H1 (cell line): ENCODE measurements at regions not wholly inside any gene's neighbourhood (a gene's known extent, or its start where the extent isn't known, plus 50 kb on each side); places are given as distances from the start of the nearest gene placed in this dataset.

Experiments used
- CTCF ChIA-PET: fragments of 300-600 bp; sonication (Branson Sonifier 250); formaldehyde crosslinking; loops from one replicate; lab custom pipeline; 2021; ENCODE audit not compliant: partially characterized antibody; lab: Charles Lee
- POLR2A ChIA-PET: fragments of 300-600 bp; sonication (Branson Sonifier 250); formaldehyde crosslinking; loops from one replicate; lab custom pipeline; 2021; ENCODE audit warnings: inconsistent platforms; ENCODE audit not compliant: partially characterized antibody; lab: Charles Lee
- DNase-seq, 2 experiments: peaks; one replicate each; pipeline versions ENCODE4 v3.0.0 to v3.0.0-alpha.2; 2010 to 2022; ENCODE audit warnings: low spot score in 2 of 2, low read depth in 1 of 2, mixed read lengths in 1 of 2
- FAIRE-seq: peaks from 2 replicates; lab custom pipeline; 2011; peaks lifted over from hg19 to GRCh38; lab: Jason Lieb, UNC
- H2AFZ ChIP-seq: 2 replicates; pipeline ENCODE4 v1.8.1; 2012; ENCODE audit warnings: low read length, inconsistent platforms
- H2AK5ac ChIP-seq: 2 replicates; pipeline ENCODE4 v1.6.1; 2013; ENCODE audit warnings: low read depth, low read length
- H2BK120ac ChIP-seq: replicated peaks from 2 replicates; pipeline ENCODE3; 2013; ENCODE audit warnings: low read depth, low read length, inconsistent platforms
- H2BK12ac ChIP-seq: 2 replicates; pipeline ENCODE4 v1.6.1; 2013; ENCODE audit warnings: low read depth, low read length
- H2BK15ac ChIP-seq: 2 replicates; pipeline ENCODE4 v1.6.1; 2013; ENCODE audit warnings: low read length
- H2BK20ac ChIP-seq: 2 replicates; pipeline ENCODE4 v1.6.1; 2013; ENCODE audit warnings: low read length
- H2BK5ac ChIP-seq: 2 replicates; pipeline ENCODE4 v1.6.1; 2013; ENCODE audit warnings: low read depth, low read length
- H3K14ac ChIP-seq: 2 replicates; pipeline ENCODE4 v1.6.1; 2013; ENCODE audit warnings: inconsistent platforms; ENCODE audit not compliant: insufficient read length
- H3K18ac ChIP-seq: 2 replicates; pipeline ENCODE4 v1.6.1; 2013; ENCODE audit warnings: low read length; ENCODE audit errors: extremely low read depth
- H3K23ac ChIP-seq: 2 replicates; pipeline ENCODE4 v1.6.1; 2013; ENCODE audit warnings: inconsistent platforms; ENCODE audit not compliant: insufficient read length
- H3K23me2 ChIP-seq: 2 replicates; pipeline ENCODE4 v1.6.1; 2013; ENCODE audit warnings: low read depth, low read length
- H3K27ac ChIP-seq: 2 replicates; pipeline ENCODE4 v1.6.1; 2011; ENCODE audit warnings: low read depth, low read length, inconsistent platforms
- H3K27me3 ChIP-seq, 4 experiments: replicated peaks in 1 of 4; 1 replicate in 1 of 4; 2 replicates in 3 of 4; pipeline versions ENCODE4 v1.6.1 to v1.8.1; 2011 to 2013; ENCODE audit warnings: low read length in 3 of 4, mild to moderate bottlenecking in 3 of 4, inconsistent platforms in 2 of 4, mixed read lengths in 2 of 4, moderate library complexity in 1 of 4; ENCODE audit not compliant: control insufficient read depth in 3 of 4, insufficient read depth in 3 of 4; ENCODE audit errors: extremely low read depth in 1 of 4
- H3K36me3 ChIP-seq, 4 experiments: 2 replicates each; pipeline versions ENCODE4 v1.6.1 to v1.8.1; 2011 to 2013; ENCODE audit warnings: mild to moderate bottlenecking in 4 of 4, low read length in 3 of 4, moderate library complexity in 2 of 4, control low read depth in 1 of 4, inconsistent platforms in 1 of 4; ENCODE audit not compliant: insufficient read depth in 4 of 4, control insufficient read depth in 2 of 4
- H3K4ac ChIP-seq: replicated peaks from 2 replicates; pipeline ENCODE3; 2013; ENCODE audit warnings: low read length, low read depth, mixed read lengths, inconsistent platforms; ENCODE audit not compliant: insufficient read length
- H3K4me1 ChIP-seq, 4 experiments: replicated peaks in 1 of 4; 1 replicate in 1 of 4; 2 replicates in 3 of 4; pipeline versions ENCODE4 v1.6.1 to v1.8.1; 2011 to 2013; ENCODE audit warnings: low read length in 3 of 4, inconsistent platforms in 2 of 4, mixed read lengths in 1 of 4; ENCODE audit not compliant: insufficient read depth in 4 of 4, control insufficient read depth in 3 of 4
- H3K4me2 ChIP-seq, 2 experiments: 2 replicates each; pipeline versions ENCODE4 v1.6.1 to v1.8.1; 2011 to 2013; ENCODE audit warnings: low read depth in 2 of 2, low read length in 2 of 2, control low read depth in 1 of 2, inconsistent platforms in 1 of 2, mild to moderate bottlenecking in 1 of 2; ENCODE audit not compliant: insufficient read depth in 1 of 2
- H3K4me3 ChIP-seq, 4 experiments: fragments of 200-600, 300-600 bp in 1 of 4; sonication (generic), shearing (Covaris generic), sonication (Bioruptor Twin) in 1 of 4; 2 replicates each; pipeline versions ENCODE4 v1.5.1 to v1.8.1; 2011 to 2016; ENCODE audit warnings: low read length in 4 of 4, low read depth in 3 of 4, control low read depth in 2 of 4, inconsistent platforms in 2 of 4, mild to moderate bottlenecking in 2 of 4, mixed read lengths in 1 of 4, moderate library complexity in 1 of 4; ENCODE audit not compliant: insufficient read depth in 2 of 4; ENCODE audit errors: extremely low read depth in 1 of 4
- H3K56ac ChIP-seq: replicated peaks from 2 replicates; pipeline ENCODE3; 2013; ENCODE audit warnings: low read depth, mild to moderate bottlenecking, mixed read lengths, low read length, inconsistent platforms; ENCODE audit not compliant: insufficient read length
- H3K79me1 ChIP-seq: 2 replicates; pipeline ENCODE4 v1.6.1; 2013; ENCODE audit warnings: low read depth, low read length, control low read depth
- H3K79me2 ChIP-seq, 2 experiments: 2 replicates each; pipeline versions ENCODE4 v1.6.1 to v1.8.1; 2012 to 2013; ENCODE audit warnings: low read length in 2 of 2, mild to moderate bottlenecking in 2 of 2, inconsistent platforms in 1 of 2; ENCODE audit not compliant: insufficient read depth in 2 of 2, control insufficient read depth in 1 of 2
- H3K9ac ChIP-seq, 4 experiments: replicated peaks in 1 of 4; 1 replicate in 1 of 4; 2 replicates in 3 of 4; pipeline versions ENCODE4 v1.6.1 to v1.8.1; 2011 to 2013; ENCODE audit warnings: low read depth in 3 of 4, low read length in 3 of 4, control low read depth in 2 of 4, mild to moderate bottlenecking in 2 of 4, moderate library complexity in 2 of 4, inconsistent platforms in 1 of 4; ENCODE audit errors: extremely low read depth in 1 of 4
- H3K9me3 ChIP-seq, 2 experiments: 2 replicates each; pipeline versions ENCODE4 v1.6.1 to v1.8.1; 2012 to 2013; ENCODE audit warnings: mild to moderate bottlenecking in 2 of 2, moderate library complexity in 2 of 2, control low read depth in 1 of 2, inconsistent platforms in 1 of 2, low read depth in 1 of 2, low read length in 1 of 2, mixed read lengths in 1 of 2; ENCODE audit not compliant: insufficient read depth in 2 of 2
- H4K20me1 ChIP-seq, 2 experiments: replicated peaks in 1 of 2; 2 replicates each; pipeline versions ENCODE3 to v1.8.1; 2011 to 2013; ENCODE audit warnings: inconsistent platforms in 2 of 2, low read length in 2 of 2, mild to moderate bottlenecking in 1 of 2; ENCODE audit not compliant: insufficient read depth in 2 of 2, control insufficient read depth in 1 of 2
- H4K5ac ChIP-seq: 2 replicates; pipeline ENCODE4 v1.6.1; 2013; ENCODE audit warnings: low read length, low read depth, mixed read lengths, inconsistent platforms; ENCODE audit not compliant: insufficient read length
- H4K8ac ChIP-seq: 2 replicates; pipeline ENCODE4 v1.8.0; 2013; ENCODE audit warnings: mild to moderate bottlenecking, moderate library complexity, low read length, inconsistent platforms; ENCODE audit not compliant: insufficient read depth; ENCODE audit errors: extremely low read depth
- H4K91ac ChIP-seq: replicated peaks from 2 replicates; pipeline ENCODE3; 2013; ENCODE audit warnings: low read length, mixed read lengths, inconsistent platforms; ENCODE audit not compliant: insufficient read length
- BRCA1 ChIP-seq: IDR thresholded peaks from 2 replicates; pipeline ENCODE4 v1.6.1; 2012; ENCODE audit warnings: low read depth, low read length, improper control_type of control experiment
- E2F6 ChIP-seq: IDR thresholded peaks from 2 replicates; pipeline ENCODE4 v1.6.1; 2012; ENCODE audit warnings: inconsistent platforms
- NRF1 ChIP-seq: IDR thresholded peaks from 2 replicates; pipeline ENCODE4 v1.6.1; 2011; ENCODE audit warnings: mild to moderate bottlenecking, low read depth, low read length, improper control_type of control experiment
- SIX5 ChIP-seq: IDR thresholded peaks from 2 replicates; pipeline ENCODE4 v1.6.1; 2011; ENCODE audit warnings: mild to moderate bottlenecking, low read depth, low read length
- WGBS, 2 experiments: shearing (Covaris generic) in 1 of 2; methylation state at CpG; one replicate each; pipeline versions ENCODE4 v1.1.6 to v1.1.7; 2013 to 2015; ENCODE audit warnings: low lambda C conversion rate in 2 of 2, mixed read lengths in 2 of 2, inconsistent platforms in 1 of 2, low coverage in 1 of 2, missing lambda C conversion rate in 1 of 2; ENCODE audit not compliant: insufficient replicate concordance in 2 of 2, insufficient coverage in 1 of 2, insufficient read length in 1 of 2; ENCODE audit errors: extremely low coverage in 1 of 2, missing lambda C conversion rate in 1 of 2; 5-methylcytosine and 5-hydroxymethylcytosine counted together

GRCh38 chr16:55184619-55185018 lies 139.4 kb upstream of the IRX6 start:
- WGBS, 2 experiments: 94% methylated on average over 3 of the region's 3 CpGs; no CpG with 5 or more reads in 1 of the 2 experiments
- no peak overlapping the region for H3K14ac ChIP-seq
- H3K79me2 ChIP-seq: no peaks in the 10 kb centered on the region
- no peak overlapping the region for H3K23ac ChIP-seq
- peaks cover 0 to 1% (median 0%) of the 10 kb centered on the region in 4 experiments; a peak in 1 of 7 replicates for H3K27me3 ChIP-seq
- H2BK12ac ChIP-seq: no peak overlapping the region
- no peak overlapping the region for H2AFZ ChIP-seq
- no peak for TF ChIP-seq SIX5
- no peak for TF ChIP-seq E2F6
- no peak for TF ChIP-seq BRCA1
- TF ChIP-seq NRF1: no peak
- H3K27ac ChIP-seq: no peak overlapping the region
- H3K4me1 ChIP-seq: peaks cover 0 to 7% (median 5%) of the 10 kb centered on the region in 4 experiments; a peak in 4 of 7 replicates
- H2BK20ac ChIP-seq: no peak overlapping the region
- H3K23me2 ChIP-seq: no peaks in the 10 kb centered on the region
- no peak overlapping the region for H3K4ac ChIP-seq
- H4K20me1 ChIP-seq: no peaks in the 10 kb centered on the region
- FAIRE-seq: no peak
- no peak for DNase-seq
- H3K4me2 ChIP-seq: no peak overlapping the region
- ChIA-PET POLR2A (interaction anchor here (0.6 kb wide), 1 partner anchor 183 kb away, joined by 3 read pairs; no protein-coding TSS in a partner anchor), CTCF (interaction anchor here (1.0 to 2.0 kb wide), 5 partner anchors 8 to 121 kb away, joined by 3 to 4 read pairs (median 3); no protein-coding TSS in a partner anchor)
- no peak overlapping the region for H2BK5ac ChIP-seq
- no peak overlapping the region for H4K5ac ChIP-seq
- no peak overlapping the region for H3K9ac ChIP-seq
- H3K36me3 ChIP-seq: no peaks in the 10 kb centered on the region
- H3K18ac ChIP-seq: no peak overlapping the region
- no peak overlapping the region for H4K8ac ChIP-seq
- H4K91ac ChIP-seq: no peak overlapping the region
- H2AK5ac ChIP-seq: no peak overlapping the region
- no peak overlapping the region for H3K56ac ChIP-seq
- H3K9me3 ChIP-seq: no peaks in the 10 kb centered on the region; a peak in 1 of 4 replicates
- H2BK120ac ChIP-seq: no peak overlapping the region
- no peaks in the 10 kb centered on the region for H3K79me1 ChIP-seq
- H2BK15ac ChIP-seq: no peak overlapping the region
- H3K4me3 ChIP-seq: no peak overlapping the region
